Gastroesophageal sphincter (tissue), 4 donors: ENCODE measurements at regions not wholly inside any gene's neighbourhood (a gene's known extent, or its start where the extent isn't known, plus 50 kb on each side); places are given as distances from the start of the nearest gene placed in this dataset.

ENCODE experiments used
- ATAC-seq: fragments of 150-250 bp; one replicate; pipeline ENCODE4 v1.9.1; 2016; ENCODE audit warnings: mild to moderate bottlenecking, moderate library complexity
- H3K27ac ChIP-seq, 4 donors: fragments of 200-600 bp; sonication (generic) in 3 of 4; 1 replicate in 3 of 4; 2 replicates in 1 of 4; pipeline ENCODE4 v1.5.1; 2016 to 2019
- H3K27me3 ChIP-seq: fragments of 200-600 bp; sonication (generic); one replicate; pipeline ENCODE4 v1.5.1; 2019
- H3K36me3 ChIP-seq, 2 donors: fragments of 200-600 bp; sonication (generic); one replicate each; pipeline ENCODE4 v1.5.1; 2019; ENCODE audit warnings: control low read depth in 1 of 2
- H3K4me1 ChIP-seq, 3 donors: fragments of 200-600 bp; sonication (generic); 1 replicate in 2 of 3; 2 replicates in 1 of 3; pipeline ENCODE4 v1.5.1; 2016 to 2019; ENCODE audit warnings: control low read depth in 2 of 3
- H3K4me3 ChIP-seq, 2 donors: fragments of 200-600 bp; sonication (generic); one replicate each; pipeline ENCODE4 v1.5.1; 2019; ENCODE audit warnings: mild to moderate bottlenecking in 1 of 2, moderate library complexity in 1 of 2
- H3K9me3 ChIP-seq, 3 donors: fragments of 200-600 bp; sonication (generic); one replicate each; pipeline ENCODE4 v1.5.1; 2017 to 2019; ENCODE audit warnings: control low read depth in 2 of 3
- EP300 ChIP-seq: sonication (generic); formaldehyde crosslinking; IDR thresholded peaks from one replicate; pipeline ENCODE4 v1.6.1; 2017; ENCODE audit warnings: antibody characterized with exemption, mild to moderate bottlenecking
- POLR2A ChIP-seq, 2 donors: fragments of 450-650 bp; IDR thresholded peaks; one replicate each; pipeline ENCODE4 v1.6.1; 2017; ENCODE audit warnings: antibody characterized with exemption in 2 of 2, mild to moderate bottlenecking in 2 of 2, moderate library complexity in 1 of 2
- POLR2AphosphoS5 ChIP-seq: sonication (generic); formaldehyde crosslinking; IDR thresholded peaks from one replicate; pipeline ENCODE4 v1.6.1; 2017; ENCODE audit warnings: antibody characterized with exemption
- WGBS, 2 donors: methylation state at CpG; one replicate each; pipeline ENCODE4 v1.1.5; 2018; ENCODE audit warnings: low coverage in 1 of 2; 5-methylcytosine and 5-hydroxymethylcytosine counted together
- TF ChIP-seq, protein P1 (sequence below), 4 experiments: fragments of 200-600 bp in 2 of 4; fragments of 450-650 bp in 2 of 4; sonication (generic) in 1 of 4; IDR thresholded peaks; one replicate each; pipeline ENCODE4 v1.5.1; 2017 to 2019; ENCODE audit warnings: antibody characterized with exemption in 4 of 4, mild to moderate bottlenecking in 2 of 4, moderate library complexity in 2 of 4

DNA sequence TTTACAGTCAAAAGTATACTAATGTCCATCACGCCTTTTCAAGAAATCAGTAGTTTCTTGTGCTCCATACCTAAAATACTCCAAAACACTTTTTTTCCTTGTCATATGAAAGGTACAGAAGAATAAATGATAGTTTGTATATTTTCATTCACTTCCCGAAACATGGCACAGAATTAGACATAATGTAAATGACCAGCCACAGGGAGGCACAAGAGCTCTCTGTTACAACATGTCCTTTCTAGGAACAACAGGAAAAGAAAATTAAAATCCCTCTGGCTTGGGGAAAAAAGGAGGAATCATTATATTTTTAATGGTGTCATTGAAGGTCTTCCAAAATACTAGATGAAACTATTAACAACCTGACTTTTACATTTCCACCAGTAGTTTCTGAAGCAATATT, 331.2 kb downstream of the ACTR3B start:
- Histone ChIP-seq H3K27ac (no peak overlapping the region), H3K4me1 (no peaks in the 10 kb centered on the region), H3K36me3 (no peaks in the 10 kb centered on the region), H3K27me3 (peaks cover 10% of the 10 kb centered on the region), H3K4me3 (no peak overlapping the region), H3K9me3 (peaks cover 0 to 10% (median 0%) of the 10 kb centered on the region in 3 donors)
- 52 to 79% methylated on average over 2 of the region's 2 CpGs for WGBS, 2 donors
- no peak for ATAC-seq
- TF ChIP-seq POLR2AphosphoS5 (no peak), POLR2A (IDR thresholded peaks at IDR 0.05) (no peak), EP300 (no peak)
- TF ChIP-seq, protein P1, sequence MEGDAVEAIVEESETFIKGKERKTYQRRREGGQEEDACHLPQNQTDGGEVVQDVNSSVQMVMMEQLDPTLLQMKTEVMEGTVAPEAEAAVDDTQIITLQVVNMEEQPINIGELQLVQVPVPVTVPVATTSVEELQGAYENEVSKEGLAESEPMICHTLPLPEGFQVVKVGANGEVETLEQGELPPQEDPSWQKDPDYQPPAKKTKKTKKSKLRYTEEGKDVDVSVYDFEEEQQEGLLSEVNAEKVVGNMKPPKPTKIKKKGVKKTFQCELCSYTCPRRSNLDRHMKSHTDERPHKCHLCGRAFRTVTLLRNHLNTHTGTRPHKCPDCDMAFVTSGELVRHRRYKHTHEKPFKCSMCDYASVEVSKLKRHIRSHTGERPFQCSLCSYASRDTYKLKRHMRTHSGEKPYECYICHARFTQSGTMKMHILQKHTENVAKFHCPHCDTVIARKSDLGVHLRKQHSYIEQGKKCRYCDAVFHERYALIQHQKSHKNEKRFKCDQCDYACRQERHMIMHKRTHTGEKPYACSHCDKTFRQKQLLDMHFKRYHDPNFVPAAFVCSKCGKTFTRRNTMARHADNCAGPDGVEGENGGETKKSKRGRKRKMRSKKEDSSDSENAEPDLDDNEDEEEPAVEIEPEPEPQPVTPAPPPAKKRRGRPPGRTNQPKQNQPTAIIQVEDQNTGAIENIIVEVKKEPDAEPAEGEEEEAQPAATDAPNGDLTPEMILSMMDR (IDR thresholded peaks at IDR 0.05): no peak

DNA sequence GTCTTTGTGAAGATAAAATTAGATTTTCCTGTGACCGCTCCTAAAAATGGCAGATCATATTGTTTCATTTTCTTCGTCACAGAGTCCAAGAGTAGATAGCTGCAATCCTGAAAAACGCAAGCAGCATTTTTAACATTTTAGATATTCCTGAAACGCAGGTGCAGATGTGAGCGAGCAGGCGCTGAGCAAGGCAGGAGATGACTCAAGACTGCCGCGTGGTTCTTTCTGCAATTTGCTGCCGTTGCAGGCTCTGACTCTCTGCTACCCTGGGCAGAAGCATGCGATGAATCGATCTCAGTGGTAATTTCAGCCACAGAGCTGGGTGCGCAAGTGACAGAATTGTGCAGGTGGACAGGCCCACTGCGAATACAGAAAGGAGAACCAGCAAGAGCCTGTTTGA, 331.9 kb downstream of the ACTR3B start:
- H3K9me3 ChIP-seq: peaks cover 0 to 10% (median 0%) of the 10 kb centered on the region in 3 donors
- no peak for TF ChIP-seq POLR2A (IDR thresholded peaks at IDR 0.05)
- TF ChIP-seq, protein P1 (IDR thresholded peaks at IDR 0.05): no peak
- no peak for TF ChIP-seq POLR2AphosphoS5
- TF ChIP-seq EP300: no peak
- no peak for ATAC-seq
- H3K27me3 ChIP-seq: peaks cover 10% of the 10 kb centered on the region
- no peak overlapping the region for H3K27ac ChIP-seq
- H3K4me1 ChIP-seq: no peaks in the 10 kb centered on the region
- H3K36me3 ChIP-seq: no peaks in the 10 kb centered on the region
- 69 to 74% methylated on average over 11 to 13 of the region's 13 CpGs for WGBS, 2 donors
- no peak overlapping the region for H3K4me3 ChIP-seq

DNA sequence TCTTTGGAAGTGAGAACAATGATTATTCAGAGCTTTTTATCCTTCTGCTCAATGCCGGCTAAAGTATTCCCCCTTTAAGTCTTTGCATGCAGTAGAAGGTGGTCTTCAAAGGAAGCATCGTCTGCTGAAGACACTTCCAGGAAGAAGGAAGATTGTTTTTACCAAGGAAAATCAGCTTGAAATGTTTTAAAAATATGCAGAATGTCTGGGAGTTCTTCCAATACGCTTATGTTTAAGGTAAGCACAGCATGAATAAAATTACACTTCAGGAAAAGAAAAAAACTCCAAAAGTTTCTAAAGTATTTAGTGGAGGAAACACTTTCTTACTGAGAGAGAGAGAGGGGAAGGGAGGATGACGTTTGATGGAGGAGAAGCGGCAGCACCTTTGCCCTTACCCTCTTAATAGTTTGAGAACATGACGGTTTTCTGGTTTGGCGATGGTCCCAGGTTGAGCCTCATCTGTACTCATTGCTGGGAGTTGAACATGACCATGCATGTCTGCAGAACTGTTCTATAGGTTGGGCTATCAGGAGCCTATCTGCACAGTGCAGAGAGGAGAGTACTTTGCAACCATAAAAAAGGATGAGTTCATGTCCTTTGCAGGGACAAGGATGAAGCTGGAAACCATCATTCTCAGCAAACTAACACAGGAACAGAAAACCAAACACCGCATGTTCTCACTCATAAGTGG, 338.1 kb downstream of the ACTR3B start:
- ATAC-seq: no peak
- H3K4me3 ChIP-seq: no peak overlapping the region
- TF ChIP-seq POLR2A (IDR thresholded peaks at IDR 0.05): no peak
- no peak for TF ChIP-seq EP300
- no peak for TF ChIP-seq POLR2AphosphoS5
- TF ChIP-seq, protein P1 (IDR thresholded peaks at IDR 0.05): no peak
- H3K27ac ChIP-seq: no peak overlapping the region
- no peaks in the 10 kb centered on the region for H3K4me1 ChIP-seq
- H3K9me3 ChIP-seq: peaks cover 0 to 10% (median 0%) of the 10 kb centered on the region in 3 donors
- H3K36me3 ChIP-seq: no peaks in the 10 kb centered on the region
- 36 to 54% methylated on average over 7 to 8 of the region's 8 CpGs for WGBS, 2 donors
- peaks cover 9% of the 10 kb centered on the region for H3K27me3 ChIP-seq

DNA sequence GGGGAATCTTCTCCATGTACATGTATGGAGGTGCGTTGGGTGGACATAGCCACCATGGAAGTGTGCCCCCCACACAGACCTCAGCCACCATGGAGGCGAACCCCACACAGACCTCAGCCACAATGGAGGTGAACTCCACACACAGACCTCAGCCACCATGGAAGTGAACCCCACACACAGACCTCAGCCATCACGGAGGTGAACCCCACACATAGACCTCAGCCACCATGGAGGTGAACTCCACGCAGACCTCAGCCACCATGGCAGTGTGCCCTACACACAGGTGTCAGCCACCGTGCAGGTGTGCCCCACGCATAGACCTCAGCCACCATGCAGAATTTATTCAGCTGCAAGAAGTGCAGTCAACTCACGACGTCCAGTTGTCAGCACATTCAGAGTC, 339.7 kb downstream of the ACTR3B start:
- no peak overlapping the region for H3K27ac ChIP-seq
- no peak for TF ChIP-seq POLR2AphosphoS5
- no peak for TF ChIP-seq EP300
- TF ChIP-seq, protein P1 (IDR thresholded peaks at IDR 0.05): no peak
- no peak for TF ChIP-seq POLR2A (IDR thresholded peaks at IDR 0.05)
- H3K4me1 ChIP-seq: no peaks in the 10 kb centered on the region
- H3K27me3 ChIP-seq: peaks cover 9% of the 10 kb centered on the region
- ATAC-seq: peak; percentile 23
- whole genome bisulfite sequencing, 2 donors: 100% methylated on average over 1 of the region's 8 CpGs
- H3K36me3 ChIP-seq: no peaks in the 10 kb centered on the region
- H3K9me3 ChIP-seq: peaks cover 0 to 10% (median 0%) of the 10 kb centered on the region in 3 donors
- H3K4me3 ChIP-seq: no peak overlapping the region

DNA sequence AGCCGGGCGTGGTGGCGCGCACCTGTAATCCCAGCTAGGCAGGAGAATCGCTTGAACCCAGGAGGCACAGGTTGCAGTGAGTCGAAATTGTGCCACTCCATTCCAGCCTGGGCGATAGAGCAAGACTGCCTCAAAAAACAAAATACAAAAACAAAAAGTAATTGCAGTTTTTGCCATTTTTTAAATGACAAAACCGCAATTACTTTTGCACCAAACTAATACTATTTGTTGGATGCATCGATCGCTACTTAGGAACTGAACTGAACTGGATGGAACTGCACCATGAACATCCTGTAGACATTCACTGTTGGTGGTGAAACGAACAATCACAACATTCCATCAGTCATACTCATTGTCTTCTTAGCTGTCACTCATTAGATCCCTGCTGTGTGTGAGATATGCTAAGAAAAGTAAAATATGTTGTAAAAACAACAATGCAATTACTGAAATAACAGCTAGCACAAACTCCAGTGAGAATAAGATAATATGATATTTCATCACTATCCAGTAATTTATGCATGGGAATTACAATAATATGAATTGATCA, 341.2 kb downstream of the ACTR3B start:
- H3K36me3 ChIP-seq: no peaks in the 10 kb centered on the region
- H3K4me3 ChIP-seq: no peak overlapping the region
- 81 to 86% methylated on average over 6 to 11 of the region's 11 CpGs for WGBS, 2 donors
- H3K27ac ChIP-seq: no peak overlapping the region
- H3K4me1 ChIP-seq: no peaks in the 10 kb centered on the region
- TF ChIP-seq EP300 (no peak), POLR2AphosphoS5 (no peak), POLR2A (IDR thresholded peaks at IDR 0.05) (no peak)
- TF ChIP-seq, protein P1 (IDR thresholded peaks at IDR 0.05): no peak
- no peaks in the 10 kb centered on the region for H3K9me3 ChIP-seq
- no peak for ATAC-seq
- peaks cover 9% of the 10 kb centered on the region for H3K27me3 ChIP-seq
